DMS79 treated with DMSO at 0.1 percent for 48 hours (cell line): ENCODE measurements at regions not wholly inside any gene's neighbourhood (a gene's known extent, or its start where the extent isn't known, plus 50 kb on each side); places are given as distances from the start of the nearest gene placed in this dataset.

Source experiments
- DNase-seq: peaks from one replicate; lab custom pipeline; 2025; lab: John Stamatoyannopoulos, UW

DNA sequence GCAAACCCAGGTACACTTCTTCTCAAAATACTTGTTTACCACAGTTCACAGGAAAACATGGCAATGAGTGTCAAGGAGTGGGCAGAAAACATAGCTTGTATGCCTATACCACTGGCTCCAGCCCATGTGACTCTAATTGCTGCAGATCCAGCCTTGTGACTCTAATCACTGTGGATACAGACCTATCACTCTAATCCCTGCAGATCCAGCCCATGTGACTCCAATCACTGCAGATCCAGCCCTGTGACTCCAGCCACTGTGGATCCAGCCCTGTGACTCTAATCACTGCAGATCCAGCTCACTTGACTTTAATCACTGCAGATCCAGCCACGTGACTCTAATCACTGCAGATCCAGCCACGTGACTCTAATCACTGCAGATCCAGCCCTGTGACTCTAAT is 366.3 kb upstream of the IRX4 start:
- DNase-seq, result no peak

DNA sequence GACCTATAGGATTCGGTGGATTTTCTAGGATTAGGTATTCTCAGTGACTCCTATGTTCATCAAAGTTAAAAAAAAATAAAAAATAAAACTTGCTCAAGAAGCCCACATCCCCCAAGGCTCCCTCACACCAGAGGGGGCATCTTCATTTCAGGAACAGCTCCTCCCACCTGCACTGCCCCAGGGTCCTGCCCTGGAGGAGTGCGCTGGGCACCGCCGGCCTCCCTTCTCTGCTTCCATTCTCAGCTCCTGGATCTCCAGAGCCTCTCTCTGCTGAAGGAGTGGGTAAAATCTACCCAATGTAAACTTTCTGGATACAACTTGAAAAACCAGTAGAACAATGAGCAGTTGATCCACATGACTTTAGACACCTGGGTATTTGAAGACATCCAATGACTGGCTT is 359.8 kb upstream of the IRX4 start:
- no peak for DNase-seq

DNA sequence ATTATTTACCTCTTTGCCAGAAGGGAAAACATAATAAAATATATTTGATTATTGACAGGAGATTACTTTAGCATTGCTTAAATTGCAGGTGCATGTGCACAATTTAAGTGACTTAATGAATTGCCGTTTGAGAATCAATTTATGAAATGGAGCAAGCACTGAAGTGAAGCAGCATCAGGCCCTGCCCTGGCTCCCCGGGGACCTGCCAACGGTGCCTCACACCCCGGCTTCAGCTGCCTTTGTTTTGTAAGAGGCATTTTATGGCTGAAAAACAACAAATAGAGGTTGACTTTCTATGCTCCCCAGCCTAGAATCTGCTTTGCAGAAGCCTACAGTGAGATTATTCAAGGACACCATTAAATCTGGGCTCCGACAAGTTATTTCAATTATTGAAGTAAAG is 359.1 kb upstream of the IRX4 start:
- no peak for DNase-seq

DNA sequence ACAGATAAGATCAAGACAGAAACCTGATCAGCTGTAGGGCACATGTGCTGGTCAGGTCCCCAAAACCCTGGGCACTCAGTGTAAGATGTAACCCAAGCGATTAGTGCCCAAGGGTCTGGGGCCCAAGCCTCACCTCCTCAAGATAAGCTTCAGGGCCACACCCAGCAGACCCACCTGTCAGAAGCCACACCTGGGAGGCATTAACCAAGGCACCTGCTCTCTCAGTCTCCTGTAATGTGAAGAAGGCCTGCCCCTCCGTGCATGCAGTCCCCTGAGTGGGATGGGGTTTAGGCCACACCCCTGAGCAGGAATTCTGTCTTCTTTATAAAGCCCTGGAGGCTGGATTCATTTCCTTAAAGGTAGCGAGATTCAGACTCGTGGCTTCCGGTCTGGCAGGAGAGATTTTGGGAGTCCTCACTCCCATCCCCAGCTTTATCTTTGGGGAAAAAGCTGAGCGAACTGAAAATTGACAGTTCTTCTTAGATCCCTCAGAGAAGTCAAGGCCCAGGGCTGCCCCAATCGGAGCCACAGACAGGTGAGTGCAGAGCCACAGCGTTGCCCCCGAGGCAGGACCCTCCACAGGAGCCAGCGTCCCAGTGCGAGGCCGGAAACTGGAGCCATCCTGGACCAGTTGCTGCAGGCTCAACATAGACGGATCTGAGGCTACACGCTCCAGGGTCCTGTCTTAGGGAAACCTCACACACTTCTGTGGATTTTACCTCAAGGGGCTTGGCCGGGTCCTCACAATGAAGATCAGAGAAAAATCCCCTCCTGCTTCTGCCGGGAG is 357.6 kb upstream of the IRX4 start:
- no peak for DNase-seq

DNA sequence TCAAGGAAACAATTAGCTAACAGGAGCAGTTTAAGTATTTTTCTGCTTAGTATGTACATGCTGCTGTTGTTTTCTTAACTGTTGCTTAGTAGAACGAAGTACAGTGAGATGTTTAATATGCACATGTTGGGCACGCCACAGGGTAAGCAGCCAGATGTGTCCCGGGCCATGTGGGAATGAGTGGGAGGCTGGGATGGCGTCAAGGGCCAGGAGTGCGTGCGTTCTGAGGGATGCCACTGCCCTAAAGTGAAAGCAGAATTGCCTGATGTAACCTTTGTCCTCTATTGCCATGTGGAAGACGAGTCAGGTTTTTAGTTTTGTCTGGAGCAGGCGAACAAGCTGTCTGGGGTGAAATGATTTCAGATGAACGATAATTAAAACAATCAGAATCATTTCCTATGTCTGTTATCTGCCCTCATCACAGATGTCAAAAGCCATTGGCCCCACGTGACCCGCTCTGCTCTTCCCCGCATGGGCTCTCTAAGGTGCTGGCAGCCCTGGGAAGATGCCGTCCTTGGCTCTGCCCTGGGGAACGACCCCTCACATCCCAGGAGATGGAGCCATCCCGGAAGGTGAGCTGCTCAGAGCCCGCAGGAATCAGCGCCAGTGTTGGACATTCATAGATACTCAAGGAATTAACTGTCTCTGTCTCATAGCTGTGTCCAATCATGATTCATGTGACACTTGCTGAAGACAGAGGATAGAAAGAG is 356.6 kb upstream of the IRX4 start:
- DNase-seq, result no peak

DNA sequence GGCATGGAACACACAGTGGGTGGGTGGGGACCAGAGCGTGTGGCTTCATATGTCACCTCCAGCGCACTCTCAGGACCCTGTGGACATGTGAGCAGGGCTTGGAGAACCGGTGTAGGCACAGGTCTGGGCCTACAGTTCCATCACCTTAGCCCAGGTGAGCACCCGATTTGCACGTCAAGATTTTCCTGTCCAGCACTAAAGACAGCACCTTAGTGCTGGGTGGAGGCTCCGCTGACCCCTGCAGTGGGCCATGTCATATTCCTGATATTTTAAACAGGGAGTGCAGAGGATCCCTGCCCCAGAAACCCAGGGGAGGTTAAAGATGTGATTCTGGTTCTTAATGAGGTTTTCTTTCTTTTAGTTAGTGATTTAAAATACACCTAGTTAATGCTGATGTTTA is 356.0 kb upstream of the IRX4 start:
- no peak for DNase-seq

DNA sequence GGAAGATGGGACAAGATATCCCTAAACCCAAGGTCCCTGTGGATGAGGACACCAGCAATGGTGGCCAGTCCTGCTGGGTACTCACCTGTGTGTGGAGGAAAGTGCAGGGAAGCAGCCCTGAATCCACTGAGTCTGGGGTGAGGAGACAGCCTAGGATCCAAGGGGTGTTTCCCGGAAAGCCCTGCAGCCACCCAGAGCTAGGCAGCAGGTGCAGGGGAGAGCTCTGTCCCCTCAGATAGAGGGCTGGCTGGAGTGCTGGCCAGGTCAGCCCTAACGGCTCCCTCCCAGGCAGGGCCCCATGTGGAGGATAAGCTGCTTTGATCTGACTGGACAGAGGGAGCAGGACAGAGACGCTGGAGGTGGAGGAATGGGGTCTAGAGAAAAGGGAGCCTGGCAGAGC is 344.7 kb upstream of the IRX4 start:
- no peak for DNase-seq

DNA sequence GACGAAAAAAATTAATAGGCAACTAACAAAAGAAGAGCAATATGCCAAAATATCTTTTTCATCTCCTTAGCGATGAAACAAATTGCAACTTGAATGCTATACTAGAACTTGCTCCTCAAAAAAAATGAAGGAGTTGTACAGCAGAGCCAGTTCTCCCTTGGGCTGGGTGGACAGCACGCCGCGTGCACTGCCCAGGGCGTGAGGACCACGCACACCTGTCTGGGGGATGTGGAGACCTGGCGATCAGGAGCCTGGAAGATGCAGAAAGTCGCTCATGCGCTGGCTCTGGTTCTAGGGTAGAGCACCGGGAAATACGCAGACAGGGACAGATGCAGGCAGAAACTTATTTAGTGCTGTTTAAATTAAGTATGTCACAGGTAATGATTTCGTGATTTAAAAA is 342.0 kb upstream of the IRX4 start:
- DNase-seq, result no peak

DNA sequence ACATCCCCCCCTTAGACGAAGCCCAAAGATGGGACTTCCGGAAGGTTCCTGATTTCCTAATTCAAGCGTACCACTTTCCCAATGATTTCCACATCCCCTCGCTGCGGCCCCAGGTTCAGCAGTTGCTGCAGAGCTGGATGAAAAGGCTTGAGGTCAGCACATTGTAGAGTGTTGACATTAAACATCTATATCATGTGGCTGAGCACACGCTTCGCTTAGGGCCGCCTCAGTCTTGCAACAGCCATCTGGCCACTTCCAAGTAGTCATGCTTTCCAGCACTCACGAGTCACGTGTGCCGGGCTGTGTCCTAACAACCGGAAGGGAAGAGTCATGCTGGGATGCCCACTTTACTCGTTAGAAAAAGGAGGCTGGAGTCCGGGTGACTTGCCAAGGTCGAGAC is 340.6 kb upstream of the IRX4 start:
- no peak for DNase-seq

DNA sequence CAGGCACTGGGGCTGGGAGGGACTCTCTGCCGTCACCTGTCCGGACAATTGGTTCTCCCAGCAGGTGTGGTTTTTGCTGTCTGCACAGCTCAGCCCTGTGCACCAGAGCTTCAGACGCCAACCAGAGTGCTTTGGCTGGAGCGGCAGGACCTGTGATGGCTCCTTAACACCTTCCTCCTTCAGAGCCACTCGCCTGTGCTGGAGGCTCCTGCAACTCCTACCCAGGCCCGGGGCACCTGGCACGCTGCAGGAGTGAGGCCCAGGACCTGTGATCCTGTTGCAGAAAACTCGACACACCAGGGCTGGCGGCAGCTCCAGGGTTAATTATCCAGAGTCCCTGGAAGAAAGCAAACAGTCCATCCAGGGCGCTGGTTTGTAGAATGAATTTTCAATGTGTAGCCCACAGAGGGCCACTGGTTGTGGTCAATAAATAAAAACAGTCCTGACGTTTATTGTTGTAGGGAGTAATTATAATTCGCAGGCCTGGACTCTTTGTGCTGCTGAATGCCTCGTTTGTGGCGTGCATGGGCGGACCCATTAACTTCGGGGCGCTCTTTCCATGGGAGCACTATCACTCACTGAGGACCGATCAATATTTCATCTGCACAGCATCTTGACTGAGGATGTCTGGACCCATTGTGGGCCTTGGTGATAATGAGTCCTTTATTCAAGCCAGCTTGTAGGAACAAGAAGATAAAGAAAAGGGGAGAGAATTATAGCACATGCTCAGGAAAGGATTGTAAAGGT is 339.7 kb upstream of the IRX4 start:
- no peak for DNase-seq

DNA sequence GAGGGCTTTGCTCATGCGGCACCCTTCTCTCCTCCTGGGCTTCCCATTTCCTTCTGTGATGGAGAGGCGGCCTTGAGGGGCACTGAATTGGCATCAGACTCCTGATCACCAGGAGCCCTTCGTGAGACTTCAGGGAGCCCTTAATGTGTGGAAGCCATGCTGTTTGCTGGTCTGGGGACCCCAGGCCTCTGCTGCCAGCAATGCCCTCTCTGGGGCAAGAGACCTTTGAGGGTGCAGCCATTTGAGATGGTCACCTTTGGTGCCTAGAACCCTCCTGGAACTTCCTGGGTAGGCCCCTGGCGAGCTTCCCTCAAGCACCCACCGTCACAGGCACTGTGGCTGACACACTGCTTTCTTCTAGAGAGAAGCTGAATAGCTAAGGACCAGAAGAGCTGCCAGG is 338.7 kb upstream of the IRX4 start:
- no peak for DNase-seq

DNA sequence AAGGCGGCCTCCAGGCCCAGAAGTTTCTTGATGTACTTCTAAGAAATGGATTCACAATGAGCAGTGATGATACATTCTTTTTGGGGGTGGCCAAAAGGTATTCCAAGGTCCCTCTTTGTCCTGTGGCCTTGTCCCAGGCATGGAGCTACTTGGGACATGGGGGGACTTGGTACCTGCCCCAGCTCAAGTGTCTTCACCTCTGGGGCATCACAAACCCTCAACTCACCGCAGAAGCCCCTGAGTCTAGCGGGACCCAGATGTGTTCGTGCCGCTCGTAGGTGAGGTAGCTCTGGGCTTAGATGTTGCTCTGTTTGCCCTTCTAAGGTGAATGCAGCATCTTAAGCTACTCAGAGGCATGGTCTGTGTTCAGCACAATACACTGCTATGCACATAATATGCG is 338.0 kb upstream of the IRX4 start:
- no peak for DNase-seq

DNA sequence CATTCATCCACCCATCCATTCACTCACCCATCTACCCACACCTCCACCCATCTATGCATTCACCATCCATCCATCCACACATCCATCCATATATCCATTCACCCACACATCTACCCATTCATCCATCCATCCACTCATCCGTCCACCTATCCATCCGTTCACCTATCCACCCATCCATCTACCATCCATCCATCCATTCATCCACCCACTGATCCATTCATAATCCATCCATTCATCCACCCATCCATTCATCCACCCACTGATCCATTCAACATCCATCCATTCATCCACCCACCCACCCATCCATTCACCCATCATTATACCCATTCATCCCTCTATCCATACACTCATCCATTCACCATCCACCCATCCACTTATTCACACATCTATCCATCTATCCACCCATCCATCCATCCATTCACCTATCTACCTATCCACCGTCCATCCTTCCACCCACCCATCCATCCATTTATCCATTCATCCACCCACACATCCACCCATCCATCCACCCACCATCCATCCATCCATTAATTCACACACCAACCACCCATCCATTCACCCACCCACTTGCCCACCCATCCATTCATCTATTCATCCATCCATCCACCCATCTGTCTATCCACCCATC is 336.5 kb upstream of the IRX4 start:
- no peak for DNase-seq

DNA sequence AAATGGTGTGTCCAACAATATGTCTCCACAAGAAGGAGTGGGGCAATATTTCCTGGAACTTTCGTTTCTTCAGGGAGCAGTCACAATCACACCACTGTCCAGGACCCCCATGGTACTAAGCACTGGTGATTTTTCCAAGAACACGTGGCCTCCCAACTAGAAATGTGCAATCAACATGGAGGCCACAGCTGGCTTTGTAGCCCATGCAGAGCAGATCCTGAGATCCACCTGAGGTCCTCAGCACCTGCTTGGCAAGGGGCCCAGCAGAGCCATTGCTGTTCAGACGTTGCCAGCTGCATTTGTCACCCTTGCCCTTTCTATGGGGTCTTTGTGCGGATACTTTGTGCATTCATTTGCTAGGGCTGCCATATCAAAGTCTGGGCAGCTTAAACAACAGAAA is 334.5 kb upstream of the IRX4 start:
- no peak for DNase-seq

DNA sequence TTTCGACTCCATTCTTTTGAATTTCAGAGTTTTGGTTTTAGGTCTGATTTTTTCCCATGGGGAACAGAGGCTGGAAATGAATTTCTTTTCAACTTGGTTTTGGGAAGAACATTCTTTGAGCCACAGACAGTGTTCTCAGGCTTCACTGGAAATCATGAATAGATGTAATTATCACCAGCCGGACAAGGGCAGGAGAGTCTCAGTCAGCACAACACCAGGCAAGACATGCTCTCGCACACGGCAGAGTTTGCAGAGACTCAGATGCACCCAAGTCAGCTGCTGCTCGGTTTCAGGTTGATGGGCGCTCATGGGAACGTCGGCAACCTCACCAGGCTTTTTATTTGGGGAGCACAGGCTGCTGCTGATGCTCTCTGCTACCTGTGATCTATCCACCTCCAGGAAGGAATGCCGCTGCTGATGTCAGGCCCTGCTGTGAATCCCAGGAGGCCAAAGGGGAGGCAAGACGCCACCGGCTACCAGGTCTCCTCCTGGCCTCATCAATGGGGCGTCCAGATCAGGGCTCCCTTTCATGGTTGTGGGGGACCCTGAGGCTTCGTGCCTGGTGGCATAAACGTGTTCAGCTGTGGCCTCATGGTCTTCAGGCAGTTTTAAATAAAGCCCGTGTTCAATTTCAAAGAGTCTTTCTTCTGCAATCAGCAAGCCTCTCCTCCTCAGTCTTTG is 332.3 kb upstream of the IRX4 start:
- DNase-seq, result no peak

DNA sequence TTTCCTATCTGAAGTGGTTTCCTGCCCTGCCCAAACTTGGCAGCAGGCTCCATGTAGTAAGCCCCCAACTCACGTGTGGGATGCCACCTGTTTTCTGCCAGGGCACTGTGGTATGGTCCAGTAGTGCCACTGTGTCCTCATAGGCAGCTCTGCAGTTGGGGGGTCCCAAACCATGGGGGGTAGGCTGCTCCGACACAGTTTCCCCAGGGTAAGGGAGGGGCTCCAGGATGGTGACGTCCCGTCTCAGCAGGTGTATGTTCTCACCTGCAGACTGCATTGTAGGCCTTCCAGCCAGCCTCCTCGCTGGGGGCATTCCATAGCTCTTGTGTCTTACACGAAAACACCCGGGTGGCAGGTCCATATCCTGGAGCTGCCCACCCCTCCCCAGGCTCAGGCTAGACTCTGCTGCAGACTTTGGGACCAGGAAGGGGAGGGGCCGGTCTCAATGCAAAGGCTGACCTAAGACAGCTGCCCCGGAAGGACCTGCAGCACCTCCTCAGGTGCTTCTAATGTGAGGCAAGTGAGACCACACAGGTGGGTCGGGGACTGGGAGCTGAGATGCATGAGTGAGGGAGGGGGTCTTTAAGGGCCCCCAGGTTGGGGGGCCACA is 330.5 kb upstream of the IRX4 start:
- no peak for DNase-seq

DNA sequence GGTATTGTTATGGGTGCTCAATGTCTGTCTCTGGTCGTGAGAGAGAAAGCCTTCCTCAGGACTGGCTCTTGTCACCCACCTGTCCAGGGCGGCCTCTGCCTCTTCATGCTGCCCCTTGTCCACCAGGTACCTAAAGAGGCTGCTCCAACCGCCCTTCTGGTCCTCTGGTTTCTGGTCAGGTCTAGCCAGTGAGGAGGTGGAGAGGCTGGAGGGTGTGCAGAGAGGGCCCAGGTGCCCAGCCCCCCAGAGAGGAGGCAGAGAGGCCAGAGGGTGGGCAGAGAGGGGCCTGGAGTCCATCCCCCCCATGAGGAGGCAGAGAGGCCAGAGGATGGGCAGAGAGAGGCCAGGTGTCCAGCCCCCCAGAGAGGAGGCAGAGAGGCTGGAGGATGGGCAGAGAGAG is 329.8 kb upstream of the IRX4 start:
- DNase-seq, result no peak

DNA sequence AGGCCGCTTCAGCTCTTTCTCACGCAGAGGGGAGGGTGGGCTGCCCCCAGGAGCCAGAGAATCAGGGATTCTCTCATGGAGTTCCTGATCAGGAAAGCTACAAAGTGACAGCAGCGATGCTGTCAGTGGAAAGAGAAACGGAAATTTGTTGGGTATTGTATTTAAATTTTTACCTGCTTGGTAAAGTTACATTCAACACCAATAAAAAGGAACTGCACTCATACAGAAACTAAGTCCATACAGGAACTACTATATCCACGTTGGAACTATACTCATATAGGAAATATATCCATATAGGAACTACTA is 325.5 kb upstream of the IRX4 start:
- no peak for DNase-seq

DNA sequence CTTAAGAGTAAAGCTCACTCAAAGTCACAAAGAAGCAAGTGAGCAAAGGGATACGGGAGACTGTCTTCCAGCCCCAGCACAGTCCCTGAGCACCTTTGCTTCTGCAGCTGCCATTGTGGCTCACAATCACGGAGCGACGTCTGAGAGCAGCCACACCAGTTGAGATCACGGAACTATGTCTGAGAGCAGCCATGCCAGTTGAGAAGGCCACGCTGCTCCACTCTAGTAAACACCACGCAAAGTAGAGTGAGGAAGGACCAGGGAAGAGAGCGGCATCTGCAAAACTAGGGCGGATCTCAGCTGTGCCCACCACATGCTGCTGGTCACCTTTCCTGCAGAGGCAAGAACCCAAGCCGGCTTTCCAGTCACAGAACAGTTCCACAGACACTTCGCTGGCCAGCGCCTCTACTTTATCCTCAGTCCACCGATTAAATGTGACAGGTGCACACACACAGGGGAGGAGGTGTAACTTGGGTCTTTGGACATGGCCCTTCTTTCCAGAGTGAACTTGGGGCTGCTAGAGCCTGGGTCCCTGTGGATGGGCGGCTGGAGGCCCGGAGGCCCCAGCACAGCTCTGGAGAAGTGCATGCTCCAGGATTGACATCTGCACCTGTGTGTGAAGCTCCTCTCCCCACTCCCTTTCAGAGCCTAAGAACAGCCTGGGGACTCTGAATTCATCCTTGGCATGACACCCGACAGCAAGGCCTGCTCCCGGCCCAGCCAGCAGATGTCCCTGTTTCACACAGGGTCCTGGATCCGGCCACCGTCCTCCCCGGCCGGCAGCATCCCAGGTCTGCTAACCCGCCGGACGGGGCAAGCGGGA is 324.9 kb upstream of the IRX4 start:
- no peak for DNase-seq

DNA sequence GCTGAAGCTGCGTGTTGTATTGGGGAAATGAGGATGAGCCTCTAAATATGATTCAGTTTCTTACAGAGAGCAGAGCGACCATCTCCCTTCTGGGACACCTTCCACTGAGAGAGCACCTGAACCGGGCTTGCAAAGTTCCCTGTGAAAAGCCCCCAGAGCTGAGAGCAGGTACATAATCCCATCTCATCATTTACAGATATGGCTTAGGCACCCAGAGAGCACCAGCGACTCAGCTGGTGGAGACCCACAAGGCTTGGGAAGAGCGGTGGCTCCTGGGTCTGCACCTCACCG is 324.3 kb upstream of the IRX4 start:
- no peak for DNase-seq
